Stimulated activated CD8-positive, alpha-beta memory T cell treated with anti-CD3 and anti-CD28 coated beads, Interleukin-7, amount 100 ng/mL, for 1 hour (primary cell): ENCODE measurements at regions not wholly inside any gene's neighbourhood (a gene's known extent, or its start where the extent isn't known, plus 50 kb on each side); places are given as distances from the start of the nearest gene placed in this dataset.

Experiments used
- DNase-seq, 2 donors: peaks; one replicate each; pipeline ENCODE4 v3.0.0-alpha.2; 2020; ENCODE audit warnings: low read depth in 2 of 2

GRCh38 chr6:97813889-97814567 lies 531.0 kb upstream of the MMS22L start:
- DNase-seq: no peak

- DNase-seq: no peak
Measured at GRCh38 chr6:97815301-97815812, 532.3 kb upstream of the MMS22L start.

- no peak for DNase-seq
Measured at GRCh38 chr6:97816526-97816925, 533.5 kb upstream of the MMS22L start.

- no peak for DNase-seq
Measured at GRCh38 chr6:97819710-97820109, 536.7 kb upstream of the MMS22L start.

- no peak for DNase-seq
Measured at GRCh38 chr6:97820400-97820799, 537.4 kb upstream of the MMS22L start.

GRCh38 chr6:97822632-97823031 lies 539.6 kb upstream of the MMS22L start:
- DNase-seq: no peak

- DNase-seq: no peak
Measured at GRCh38 chr6:97841763-97842162, 558.7 kb upstream of the MMS22L start.

GRCh38 chr6:97842521-97842920 lies 559.5 kb upstream of the MMS22L start:
- no peak for DNase-seq

- DNase-seq: no peak
Measured at GRCh38 chr6:97849390-97849789, 566.4 kb upstream of the MMS22L start.

GRCh38 chr6:97850458-97851212 lies 567.6 kb upstream of the MMS22L start:
- DNase-seq: no peak

- DNase-seq: no peak
Measured at GRCh38 chr6:97863697-97864096, 580.7 kb upstream of the MMS22L start.

GRCh38 chr6:97864366-97864765 lies 581.4 kb upstream of the MMS22L start:
- DNase-seq: no peak

- no peak for DNase-seq
Measured at GRCh38 chr6:97864826-97865225, 581.8 kb upstream of the MMS22L start.

GRCh38 chr6:97865612-97866011 lies 582.6 kb upstream of the MMS22L start:
- DNase-seq: no peak

- no peak for DNase-seq
Measured at GRCh38 chr6:97866616-97867015, 583.6 kb upstream of the MMS22L start.

GRCh38 chr6:97867177-97867576 lies 584.2 kb upstream of the MMS22L start:
- DNase-seq: no peak

GRCh38 chr6:97870273-97870672 lies 587.3 kb upstream of the MMS22L start:
- DNase-seq: no peak

GRCh38 chr6:97876711-97877110 lies 593.7 kb upstream of the MMS22L start:
- DNase-seq: no peak

GRCh38 chr6:97882755-97883154 lies 599.7 kb upstream of the MMS22L start:
- DNase-seq: no peak

GRCh38 chr6:97885325-97885724 lies 602.3 kb upstream of the MMS22L start:
- no peak for DNase-seq

- no peak for DNase-seq
Measured at GRCh38 chr6:97885828-97886227, 602.8 kb upstream of the MMS22L start.

GRCh38 chr6:97901531-97901930 lies 618.5 kb upstream of the MMS22L start:
- no peak for DNase-seq

- DNase-seq: no peak
Measured at GRCh38 chr6:97909380-97909779, 626.4 kb upstream of the MMS22L start.
